GM23338 (cell line): ENCODE measurements at regions not wholly inside any gene's neighbourhood (a gene's known extent, or its start where the extent isn't known, plus 50 kb on each side); places are given as distances from the start of the nearest gene placed in this dataset.

Experiments used
- ATAC-seq: fragments of 200-7000 bp; cut with Tn5 transposase; 3 replicates; pipeline ENCODE4 v1.9.1; 2020
- DNase-seq: peaks from one replicate; pipeline ENCODE4 v3.0.0-alpha.2; 2015; ENCODE audit warnings: low spot score
- H2AFZ ChIP-seq: fragments of 200-600 bp; sonication (generic); 2 replicates; pipeline ENCODE4 v1.8.0; 2016; ENCODE audit warnings: antibody characterized with exemption, mild to moderate bottlenecking, moderate library complexity
- H3F3A ChIP-seq: fragments of 200-600 bp; sonication (generic); replicated peaks from 2 replicates; pipeline ENCODE4 v1.8.0; 2017; ENCODE audit warnings: antibody characterized with exemption, mixed run types, low read depth
- H3K27ac ChIP-seq: fragments of 200-600 bp; sonication (generic); 2 replicates; pipeline ENCODE4 v1.6.1; 2016; ENCODE audit warnings: low read depth
- H3K27me3 ChIP-seq: fragments of 200-600 bp; sonication (generic); 2 replicates; pipeline ENCODE4 v1.8.0; 2016; ENCODE audit warnings: mild to moderate bottlenecking, mixed run types, moderate library complexity; ENCODE audit not compliant: insufficient read depth
- H3K36me3 ChIP-seq: fragments of 200-600 bp; sonication (generic); 2 replicates; pipeline ENCODE4 v1.8.0; 2016; ENCODE audit warnings: mild to moderate bottlenecking; ENCODE audit not compliant: insufficient read depth
- H3K4me1 ChIP-seq: fragments of 200-600 bp; sonication (generic); 2 replicates; pipeline ENCODE4 v1.8.0; 2016; ENCODE audit warnings: mild to moderate bottlenecking, moderate library complexity; ENCODE audit not compliant: insufficient read depth
- H3K4me2 ChIP-seq: fragments of 200-600 bp; sonication (generic); 2 replicates; pipeline ENCODE4 v1.7.1; 2017; ENCODE audit warnings: mixed run types
- H3K4me3 ChIP-seq: fragments of 200-600 bp; sonication (generic); 2 replicates; pipeline ENCODE4 v1.6.1; 2016; ENCODE audit warnings: mixed run types
- H3K79me2 ChIP-seq: fragments of 200-600 bp; sonication (generic); replicated peaks from 2 replicates; pipeline ENCODE4 v1.8.0; 2017; ENCODE audit warnings: mild to moderate bottlenecking; ENCODE audit not compliant: insufficient read depth
- H3K9me2 ChIP-seq: fragments of 200-600 bp; sonication (generic); 2 replicates; pipeline ENCODE4 v1.8.0; 2017; ENCODE audit not compliant: insufficient read depth
- H4K20me1 ChIP-seq: fragments of 200-600 bp; sonication (generic); replicated peaks from 2 replicates; pipeline ENCODE4 v1.8.0; 2017; ENCODE audit warnings: mild to moderate bottlenecking; ENCODE audit not compliant: insufficient read depth
- H3K27ac Mint-ChIP-seq: 2 replicates; pipeline ENCODE4 v1.8.0; 2020; ENCODE audit warnings: inconsistent platforms, mild to moderate bottlenecking, moderate library complexity, mixed read lengths
- H3K27me3 Mint-ChIP-seq: 3 replicates; pipeline ENCODE4 v1.8.0; 2022; ENCODE audit warnings: low read depth, mild to moderate bottlenecking, moderate library complexity, mixed read lengths, inconsistent platforms; ENCODE audit not compliant: insufficient read depth, poor library complexity
- H3K36me3 Mint-ChIP-seq: 3 replicates; pipeline ENCODE4 v1.8.0; 2021; ENCODE audit warnings: low read depth, mild to moderate bottlenecking, inconsistent platforms, moderate library complexity, mixed read lengths
- H3K4me1 Mint-ChIP-seq: 3 replicates; pipeline ENCODE4 v1.8.0; 2020; ENCODE audit warnings: mild to moderate bottlenecking, inconsistent platforms, mixed read lengths
- H3K4me3 Mint-ChIP-seq: 3 replicates; pipeline ENCODE4 v1.8.0; 2021; ENCODE audit warnings: moderate library complexity, mild to moderate bottlenecking, inconsistent platforms, mixed read lengths
- H3K9me3 Mint-ChIP-seq: 3 replicates; pipeline ENCODE4 v1.8.0; 2020; ENCODE audit warnings: moderate library complexity, mild to moderate bottlenecking, inconsistent platforms, mixed read lengths
- EZH2 ChIP-seq: fragments of 200-600 bp; sonication (generic); IDR thresholded peaks from one replicate; pipeline ENCODE4 v1.8.0; 2017; ENCODE audit warnings: antibody characterized with exemption, mild to moderate bottlenecking, low read depth; ENCODE audit not compliant: unreplicated experiment
- EZH2phosphoT487 ChIP-seq: fragments of 200-600 bp; sonication (generic); IDR thresholded peaks from one replicate; pipeline ENCODE4 v1.8.1; 2018; ENCODE audit warnings: antibody characterized with exemption; ENCODE audit not compliant: unreplicated experiment
- JUNB ChIP-seq: IDR thresholded peaks from one replicate; pipeline ENCODE4 v1.6.1; 2016; ENCODE audit warnings: antibody characterized with exemption; ENCODE audit not compliant: unreplicated experiment
- NANOG ChIP-seq: IDR thresholded peaks from 2 replicates; pipeline ENCODE4 v1.6.1; 2016; ENCODE audit warnings: antibody characterized with exemption, borderline replicate concordance
- POLR2AphosphoS5 ChIP-seq: IDR thresholded peaks from 2 replicates; pipeline ENCODE4 v1.6.1; 2016; ENCODE audit warnings: antibody characterized with exemption, low read depth
- REST ChIP-seq: IDR thresholded peaks from one replicate; pipeline ENCODE4 v1.6.1; 2018; ENCODE audit warnings: antibody characterized with exemption; ENCODE audit not compliant: unreplicated experiment
- STAT1 ChIP-seq: IDR thresholded peaks from one replicate; pipeline ENCODE4 v1.6.1; 2016; ENCODE audit warnings: antibody characterized with exemption; ENCODE audit not compliant: unreplicated experiment
- ZNF114 ChIP-seq: fragments of 250-450 bp; sonication (Bioruptor Pico); IDR thresholded peaks from 2 replicates; pipeline ENCODE4 v1.5.0; 2020; ENCODE audit warnings: mild to moderate bottlenecking, moderate library complexity
- ZNF331 ChIP-seq: fragments of 250-450 bp; sonication (Bioruptor Pico); IDR thresholded peaks from 2 replicates; pipeline ENCODE4 v1.5.0; 2020; ENCODE audit warnings: low read depth, mild to moderate bottlenecking, moderate library complexity
- TF ChIP-seq, protein P1 (sequence below): fragments of 250-450 bp; sonication (Bioruptor Pico); IDR thresholded peaks from 2 replicates; pipeline ENCODE4 v1.5.0; 2020; ENCODE audit warnings: mild to moderate bottlenecking, moderate library complexity
- TF ChIP-seq, protein P2 (sequence below), 2 experiments: fragments of 200-600 bp in 1 of 2; sonication (generic) in 1 of 2; conservative IDR thresholded peaks; 2 replicates each; pipeline versions ENCODE4 v1.5.1 to v1.6.1; 2016 to 2017; ENCODE audit warnings: antibody characterized with exemption in 2 of 2, low read depth in 2 of 2, mild to moderate bottlenecking in 2 of 2, moderate library complexity in 1 of 2

DNA sequence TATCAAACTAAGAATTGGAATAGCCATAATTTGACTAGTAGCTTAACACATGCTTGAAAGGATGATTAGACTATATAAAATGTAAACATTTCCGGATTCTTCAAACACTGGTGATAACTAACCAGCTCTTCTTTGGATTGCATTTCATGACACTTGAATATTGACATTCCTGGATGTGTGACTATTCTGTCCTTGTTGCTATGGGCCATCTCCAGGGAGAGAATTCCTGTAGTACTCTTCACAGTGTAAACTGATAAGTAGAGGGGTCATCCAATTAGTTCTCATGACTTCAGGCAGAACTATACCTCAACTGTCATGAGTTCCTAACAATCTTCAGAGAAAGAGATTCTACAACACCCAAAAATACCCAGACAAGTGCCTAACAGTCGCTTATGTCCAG is 1026.7 kb upstream of the TENM3 start (continued):
- TF ChIP-seq, protein P1, sequence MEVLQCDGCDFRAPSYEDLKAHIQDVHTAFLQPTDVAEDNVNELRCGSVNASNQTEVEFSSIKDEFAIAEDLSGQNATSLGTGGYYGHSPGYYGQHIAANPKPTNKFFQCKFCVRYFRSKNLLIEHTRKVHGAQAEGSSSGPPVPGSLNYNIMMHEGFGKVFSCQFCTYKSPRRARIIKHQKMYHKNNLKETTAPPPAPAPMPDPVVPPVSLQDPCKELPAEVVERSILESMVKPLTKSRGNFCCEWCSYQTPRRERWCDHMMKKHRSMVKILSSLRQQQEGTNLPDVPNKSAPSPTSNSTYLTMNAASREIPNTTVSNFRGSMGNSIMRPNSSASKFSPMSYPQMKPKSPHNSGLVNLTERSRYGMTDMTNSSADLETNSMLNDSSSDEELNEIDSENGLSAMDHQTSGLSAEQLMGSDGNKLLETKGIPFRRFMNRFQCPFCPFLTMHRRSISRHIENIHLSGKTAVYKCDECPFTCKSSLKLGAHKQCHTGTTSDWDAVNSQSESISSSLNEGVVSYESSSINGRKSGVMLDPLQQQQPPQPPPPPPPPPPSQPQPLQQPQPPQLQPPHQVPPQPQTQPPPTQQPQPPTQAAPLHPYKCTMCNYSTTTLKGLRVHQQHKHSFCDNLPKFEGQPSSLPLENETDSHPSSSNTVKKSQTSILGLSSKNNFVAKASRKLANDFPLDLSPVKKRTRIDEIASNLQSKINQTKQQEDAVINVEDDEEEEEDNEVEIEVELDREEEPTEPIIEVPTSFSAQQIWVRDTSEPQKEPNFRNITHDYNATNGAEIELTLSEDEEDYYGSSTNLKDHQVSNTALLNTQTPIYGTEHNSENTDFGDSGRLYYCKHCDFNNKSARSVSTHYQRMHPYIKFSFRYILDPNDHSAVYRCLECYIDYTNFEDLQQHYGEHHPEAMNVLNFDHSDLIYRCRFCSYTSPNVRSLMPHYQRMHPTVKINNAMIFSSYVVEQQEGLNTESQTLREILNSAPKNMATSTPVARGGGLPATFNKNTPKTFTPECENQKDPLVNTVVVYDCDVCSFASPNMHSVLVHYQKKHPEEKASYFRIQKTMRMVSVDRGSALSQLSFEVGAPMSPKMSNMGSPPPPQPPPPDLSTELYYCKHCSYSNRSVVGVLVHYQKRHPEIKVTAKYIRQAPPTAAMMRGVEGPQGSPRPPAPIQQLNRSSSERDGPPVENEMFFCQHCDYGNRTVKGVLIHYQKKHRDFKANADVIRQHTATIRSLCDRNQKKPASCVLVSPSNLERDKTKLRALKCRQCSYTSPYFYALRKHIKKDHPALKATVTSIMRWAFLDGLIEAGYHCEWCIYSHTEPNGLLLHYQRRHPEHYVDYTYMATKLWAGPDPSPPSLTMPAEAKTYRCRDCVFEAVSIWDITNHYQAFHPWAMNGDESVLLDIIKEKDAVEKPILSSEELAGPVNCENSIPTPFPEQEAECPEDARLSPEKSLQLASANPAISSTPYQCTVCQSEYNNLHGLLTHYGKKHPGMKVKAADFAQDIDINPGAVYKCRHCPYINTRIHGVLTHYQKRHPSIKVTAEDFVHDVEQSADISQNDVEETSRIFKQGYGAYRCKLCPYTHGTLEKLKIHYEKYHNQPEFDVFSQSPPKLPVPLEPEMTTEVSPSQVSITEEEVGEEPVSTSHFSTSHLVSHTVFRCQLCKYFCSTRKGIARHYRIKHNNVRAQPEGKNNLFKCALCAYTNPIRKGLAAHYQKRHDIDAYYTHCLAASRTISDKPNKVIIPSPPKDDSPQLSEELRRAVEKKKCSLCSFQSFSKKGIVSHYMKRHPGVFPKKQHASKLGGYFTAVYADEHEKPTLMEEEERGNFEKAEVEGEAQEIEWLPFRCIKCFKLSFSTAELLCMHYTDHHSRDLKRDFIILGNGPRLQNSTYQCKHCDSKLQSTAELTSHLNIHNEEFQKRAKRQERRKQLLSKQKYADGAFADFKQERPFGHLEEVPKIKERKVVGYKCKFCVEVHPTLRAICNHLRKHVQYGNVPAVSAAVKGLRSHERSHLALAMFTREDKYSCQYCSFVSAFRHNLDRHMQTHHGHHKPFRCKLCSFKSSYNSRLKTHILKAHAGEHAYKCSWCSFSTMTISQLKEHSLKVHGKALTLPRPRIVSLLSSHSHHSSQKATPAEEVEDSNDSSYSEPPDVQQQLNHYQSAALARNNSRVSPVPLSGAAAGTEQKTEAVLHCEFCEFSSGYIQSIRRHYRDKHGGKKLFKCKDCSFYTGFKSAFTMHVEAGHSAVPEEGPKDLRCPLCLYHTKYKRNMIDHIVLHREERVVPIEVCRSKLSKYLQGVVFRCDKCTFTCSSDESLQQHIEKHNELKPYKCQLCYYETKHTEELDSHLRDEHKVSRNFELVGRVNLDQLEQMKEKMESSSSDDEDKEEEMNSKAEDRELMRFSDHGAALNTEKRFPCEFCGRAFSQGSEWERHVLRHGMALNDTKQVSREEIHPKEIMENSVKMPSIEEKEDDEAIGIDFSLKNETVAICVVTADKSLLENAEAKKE: no peak
- TF ChIP-seq STAT1 (no peak), ZNF114 (CRISPR knock-in tag) (no peak)
- TF ChIP-seq, protein P2, sequence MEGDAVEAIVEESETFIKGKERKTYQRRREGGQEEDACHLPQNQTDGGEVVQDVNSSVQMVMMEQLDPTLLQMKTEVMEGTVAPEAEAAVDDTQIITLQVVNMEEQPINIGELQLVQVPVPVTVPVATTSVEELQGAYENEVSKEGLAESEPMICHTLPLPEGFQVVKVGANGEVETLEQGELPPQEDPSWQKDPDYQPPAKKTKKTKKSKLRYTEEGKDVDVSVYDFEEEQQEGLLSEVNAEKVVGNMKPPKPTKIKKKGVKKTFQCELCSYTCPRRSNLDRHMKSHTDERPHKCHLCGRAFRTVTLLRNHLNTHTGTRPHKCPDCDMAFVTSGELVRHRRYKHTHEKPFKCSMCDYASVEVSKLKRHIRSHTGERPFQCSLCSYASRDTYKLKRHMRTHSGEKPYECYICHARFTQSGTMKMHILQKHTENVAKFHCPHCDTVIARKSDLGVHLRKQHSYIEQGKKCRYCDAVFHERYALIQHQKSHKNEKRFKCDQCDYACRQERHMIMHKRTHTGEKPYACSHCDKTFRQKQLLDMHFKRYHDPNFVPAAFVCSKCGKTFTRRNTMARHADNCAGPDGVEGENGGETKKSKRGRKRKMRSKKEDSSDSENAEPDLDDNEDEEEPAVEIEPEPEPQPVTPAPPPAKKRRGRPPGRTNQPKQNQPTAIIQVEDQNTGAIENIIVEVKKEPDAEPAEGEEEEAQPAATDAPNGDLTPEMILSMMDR (conservative IDR thresholded peaks at IDR 0.05; ENCODE audit: low read depth in 2 of 2): no peak

GRCh38 chr4:181219783-181220416 is 1023.3 kb upstream of the TENM3 start:
- Histone ChIP-seq H3F3A (no peaks in the 10 kb centered on the region), H3K79me2 (no peaks in the 10 kb centered on the region), H3K4me1 (peaks cover 5% of the 10 kb centered on the region; the same call in 1 of the 2 replicates), H3K9me2 (no peaks in the 10 kb centered on the region), H4K20me1 (no peaks in the 10 kb centered on the region), H3K4me3 (no peak overlapping the region), H3K27ac (no peak overlapping the region), H3K27me3 (no peaks in the 10 kb centered on the region), H3K36me3 (no peaks in the 10 kb centered on the region), H2AFZ (peak overlapping the region; percentile 43; the same call in 1 of the 2 replicates), H3K4me2 (no peak overlapping the region)
- peak; percentile 59; the same call in 2 of the 3 replicates for ATAC-seq
- Mint-ChIP-seq H3K9me3 (no peaks in the 10 kb centered on the region; the same call in 2 of the 3 replicates), H3K4me3 (no peak overlapping the region), H3K27me3 (no peaks in the 10 kb centered on the region), H3K27ac (0 out of 2 replicates have a peak overlapping the region, but pooled peaks have one; percentile 5), H3K36me3 (no peaks in the 10 kb centered on the region), H3K4me1 (peaks cover 7% of the 10 kb centered on the region)
- DNase-seq: no peak
- TF ChIP-seq EZH2phosphoT487: no peak
- no peak for TF ChIP-seq REST
- TF ChIP-seq EZH2: no peak
- TF ChIP-seq NANOG: no peak
- no peak for TF ChIP-seq ZNF331 (CRISPR knock-in tag)
- TF ChIP-seq STAT1: no peak
- TF ChIP-seq POLR2AphosphoS5: no peak
- TF ChIP-seq JUNB: no peak
- TF ChIP-seq, protein P2 (conservative IDR thresholded peaks at IDR 0.05; ENCODE audit: low read depth in 2 of 2): no peak
